Large intestine (tissue), 3 donors: ENCODE measurements at regions not wholly inside any gene's neighbourhood (a gene's known extent, or its start where the extent isn't known, plus 50 kb on each side); places are given as distances from the start of the nearest gene placed in this dataset.
"Not testable (repeated sequence)": the region's sequence is repeated elsewhere in the genome, so short reads cannot be mapped to it uniquely, and the experiment has no call there.

Experiments used
- DNase-seq, 2 donors: peaks; one replicate each; pipeline versions ENCODE4 v3.0.0 to v3.0.0-alpha.2; 2013
- H3K27ac ChIP-seq: one replicate; pipeline ENCODE4 v1.5.1; 2013; ENCODE audit warnings: low read length
- H3K27me3 ChIP-seq: 2 replicates; pipeline ENCODE4 v1.6.1; 2013; ENCODE audit warnings: low read length; ENCODE audit not compliant: control insufficient read depth, insufficient read depth
- H3K36me3 ChIP-seq: 2 replicates; pipeline ENCODE4 v1.6.1; 2013; ENCODE audit warnings: low read length; ENCODE audit not compliant: control insufficient read depth, insufficient read depth
- H3K4me1 ChIP-seq: one replicate; pipeline ENCODE4 v1.6.1; 2013; ENCODE audit warnings: low read length; ENCODE audit not compliant: control insufficient read depth, insufficient read depth
- H3K4me3 ChIP-seq: one replicate; pipeline ENCODE4 v1.5.1; 2013; ENCODE audit warnings: low read length
- H3K9me3 ChIP-seq: one replicate; pipeline ENCODE4 v1.6.1; 2013; ENCODE audit warnings: mild to moderate bottlenecking, low read depth, low read length, moderate library complexity; ENCODE audit not compliant: control insufficient read depth
- WGBS: methylation state at CpG from one replicate; pipeline ENCODE4 v1.1.5; 2013; ENCODE audit warnings: low lambda C conversion rate; ENCODE audit not compliant: insufficient coverage; 5-methylcytosine and 5-hydroxymethylcytosine counted together

GRCh38 chr3:40923651-40924050 lies 275.7 kb upstream of the CTNNB1 start:
- WGBS = no CpG with 5 or more reads among the region's 4 CpGs
- Histone ChIP-seq H3K36me3 (no peaks in the 10 kb centered on the region), H3K4me1 (peaks cover 6% of the 10 kb centered on the region), H3K4me3 (no peak overlapping the region), H3K9me3 (peaks cover 3% of the 10 kb centered on the region), H3K27ac (no peak overlapping the region), H3K27me3 (no peaks in the 10 kb centered on the region)
- no peak for DNase-seq

GRCh38 chr3:40924559-40925141 lies 274.7 kb upstream of the CTNNB1 start:
- 29% methylated on average over 1 of the region's 3 CpGs for WGBS
- Histone ChIP-seq H3K4me3 (no peak overlapping the region), H3K27me3 (no peaks in the 10 kb centered on the region), H3K36me3 (no peaks in the 10 kb centered on the region), H3K4me1 (peaks cover 6% of the 10 kb centered on the region), H3K27ac (no peak overlapping the region), H3K9me3 (peaks cover 3% of the 10 kb centered on the region)
- peak in 1 of 2 donors; percentile 56 for DNase-seq

- Histone ChIP-seq H3K27ac (no peak overlapping the region), H3K27me3 (no peaks in the 10 kb centered on the region), H3K36me3 (no peaks in the 10 kb centered on the region), H3K9me3 (peaks cover 3% of the 10 kb centered on the region), H3K4me3 (no peak overlapping the region), H3K4me1 (peaks cover 6% of the 10 kb centered on the region)
- DNase-seq = peak in 1 of 2 donors; percentile 44
- 71% methylated on average over 1 of the region's 3 CpGs for WGBS
These were observed 274.1 kb upstream of the CTNNB1 start for GRCh38 chr3:40925231-40925630.

- peak; percentile 79 to 88 for DNase-seq
- peaks cover 9% of the 10 kb centered on the region for H3K9me3 ChIP-seq
- H3K27ac ChIP-seq = peak overlapping the region; percentile 46
- H3K36me3 ChIP-seq = no peaks in the 10 kb centered on the region
- peaks cover 11% of the 10 kb centered on the region for H3K4me1 ChIP-seq
- H3K27me3 ChIP-seq = no peaks in the 10 kb centered on the region
- no peak overlapping the region for H3K4me3 ChIP-seq
These were observed 269.2 kb upstream of the CTNNB1 start for GRCh38 chr3:40930131-40930538.

GRCh38 chr3:40930756-40931155 lies 268.5 kb upstream of the CTNNB1 start:
- H3K4me3 ChIP-seq = no peak overlapping the region
- peaks cover 8% of the 10 kb centered on the region for H3K4me1 ChIP-seq
- peak overlapping the region; percentile 46 for H3K27ac ChIP-seq
- no peaks in the 10 kb centered on the region for H3K36me3 ChIP-seq
- H3K27me3 ChIP-seq = no peaks in the 10 kb centered on the region
- H3K9me3 ChIP-seq = peaks cover 9% of the 10 kb centered on the region
- DNase-seq = peak in 1 of 2 donors; percentile 52

- peak in 1 of 2 donors; percentile 51 for DNase-seq
- Histone ChIP-seq H3K27ac (no peak overlapping the region), H3K36me3 (no peaks in the 10 kb centered on the region), H3K4me1 (peaks cover 20% of the 10 kb centered on the region), H3K27me3 (no peaks in the 10 kb centered on the region), H3K4me3 (no peak overlapping the region), H3K9me3 (no peaks in the 10 kb centered on the region)
- WGBS = 0% methylated on average over 1 of the region's 3 CpGs
These were observed 260.7 kb upstream of the CTNNB1 start for GRCh38 chr3:40938591-40938990.

- H3K4me3 ChIP-seq = no peak overlapping the region
- peaks cover 20% of the 10 kb centered on the region for H3K4me1 ChIP-seq
- H3K27ac ChIP-seq = peak overlapping the region; percentile 61
- WGBS = 83% methylated on average over 1 of the region's 4 CpGs
- H3K36me3 ChIP-seq = no peaks in the 10 kb centered on the region
- peak; percentile 25 to 76 for DNase-seq
- H3K9me3 ChIP-seq = no peaks in the 10 kb centered on the region
- no peaks in the 10 kb centered on the region for H3K27me3 ChIP-seq
These were observed 260.1 kb upstream of the CTNNB1 start for GRCh38 chr3:40939030-40939740.

GRCh38 chr3:40939741-40940130 lies 259.6 kb upstream of the CTNNB1 start:
- H3K27me3 ChIP-seq = no peaks in the 10 kb centered on the region
- WGBS = no CpG with 5 or more reads among the region's 4 CpGs
- H3K9me3 ChIP-seq = no peaks in the 10 kb centered on the region
- no peaks in the 10 kb centered on the region for H3K36me3 ChIP-seq
- peaks cover 20% of the 10 kb centered on the region for H3K4me1 ChIP-seq
- peak; percentile 57 to 84 for DNase-seq
- H3K27ac ChIP-seq = peak overlapping the region; percentile 61
- H3K4me3 ChIP-seq = no peak overlapping the region

- Histone ChIP-seq H3K27ac (no peak overlapping the region), H3K27me3 (no peaks in the 10 kb centered on the region), H3K36me3 (no peaks in the 10 kb centered on the region), H3K4me1 (peaks cover 20% of the 10 kb centered on the region), H3K4me3 (no peak overlapping the region), H3K9me3 (no peaks in the 10 kb centered on the region)
- WGBS = no CpG with 5 or more reads among the region's 2 CpGs
- no peak for DNase-seq
These were observed 258.7 kb upstream of the CTNNB1 start for GRCh38 chr3:40940651-40941050.

- not testable (repeated sequence) for H3K4me3 ChIP-seq, H3K27ac ChIP-seq, H3K36me3 ChIP-seq, H3K9me3 ChIP-seq, H3K27me3 ChIP-seq, DNase-seq, H3K4me1 ChIP-seq
- WGBS = no CpG with 5 or more reads among the region's 3 CpGs
These were observed 252.3 kb upstream of the CTNNB1 start for GRCh38 chr3:40947022-40947421.

GRCh38 chr3:40949347-40949746 lies 250.0 kb upstream of the CTNNB1 start:
- H3K4me1 ChIP-seq, H3K27ac ChIP-seq, H3K4me3 ChIP-seq, H3K27me3 ChIP-seq, H3K9me3 ChIP-seq, H3K36me3 ChIP-seq, DNase-seq: not testable (repeated sequence)
- WGBS = 100% methylated on average over 1 of the region's 3 CpGs
